ENCODE measurements at regions not wholly inside any gene's neighbourhood (a gene's known extent, or its start where the extent isn't known, plus 50 kb on each side); places are given as distances from the start of the nearest gene placed in this dataset.

DNA sequence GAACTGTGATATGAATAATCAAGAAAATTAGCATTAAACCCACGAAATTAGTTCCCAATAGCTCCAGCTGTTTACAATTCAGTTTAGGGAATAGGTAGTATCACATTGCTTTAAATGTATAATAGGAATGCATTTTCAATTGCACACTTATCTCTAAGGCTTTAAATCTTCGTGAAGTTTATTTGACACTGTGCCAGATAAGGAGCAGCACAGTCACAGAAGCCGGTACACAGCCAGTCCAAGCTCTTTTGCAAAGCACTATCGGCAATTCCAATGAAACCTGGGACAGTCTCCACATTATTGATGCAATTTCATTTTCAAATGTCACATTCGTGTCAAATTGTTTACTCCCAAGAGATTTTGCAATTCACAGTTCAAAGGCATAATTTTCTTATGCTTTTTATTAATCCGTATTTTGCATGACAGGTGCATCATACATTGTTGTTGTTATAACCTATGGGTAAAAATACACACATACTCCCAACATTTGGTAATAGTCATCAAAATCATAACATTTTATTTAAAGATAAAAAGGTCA lies 602.8 kb downstream of the RPS29 start:
- no peak for TF ChIP-seq CHD2 (IDR thresholded peaks at IDR 0.05; ENCODE audit: low read length, partially characterized antibody)
- TF ChIP-seq YY1 (IDR thresholded peaks at IDR 0.05; ENCODE audit: low read depth), result no peak
- TF ChIP-seq GABPA (IDR thresholded peaks at IDR 0.05; ENCODE audit: low read depth), result no peak
- TF ChIP-seq, protein P1, sequence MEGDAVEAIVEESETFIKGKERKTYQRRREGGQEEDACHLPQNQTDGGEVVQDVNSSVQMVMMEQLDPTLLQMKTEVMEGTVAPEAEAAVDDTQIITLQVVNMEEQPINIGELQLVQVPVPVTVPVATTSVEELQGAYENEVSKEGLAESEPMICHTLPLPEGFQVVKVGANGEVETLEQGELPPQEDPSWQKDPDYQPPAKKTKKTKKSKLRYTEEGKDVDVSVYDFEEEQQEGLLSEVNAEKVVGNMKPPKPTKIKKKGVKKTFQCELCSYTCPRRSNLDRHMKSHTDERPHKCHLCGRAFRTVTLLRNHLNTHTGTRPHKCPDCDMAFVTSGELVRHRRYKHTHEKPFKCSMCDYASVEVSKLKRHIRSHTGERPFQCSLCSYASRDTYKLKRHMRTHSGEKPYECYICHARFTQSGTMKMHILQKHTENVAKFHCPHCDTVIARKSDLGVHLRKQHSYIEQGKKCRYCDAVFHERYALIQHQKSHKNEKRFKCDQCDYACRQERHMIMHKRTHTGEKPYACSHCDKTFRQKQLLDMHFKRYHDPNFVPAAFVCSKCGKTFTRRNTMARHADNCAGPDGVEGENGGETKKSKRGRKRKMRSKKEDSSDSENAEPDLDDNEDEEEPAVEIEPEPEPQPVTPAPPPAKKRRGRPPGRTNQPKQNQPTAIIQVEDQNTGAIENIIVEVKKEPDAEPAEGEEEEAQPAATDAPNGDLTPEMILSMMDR (IDR thresholded peaks at IDR 0.05), result no peak
- TF ChIP-seq POLR2AphosphoS5 (IDR thresholded peaks at IDR 0.05; ENCODE audit: low read depth, low read length), result no peak
- TF ChIP-seq RFX5 (IDR thresholded peaks at IDR 0.05; ENCODE audit: low read length), result no peak
- TF ChIP-seq FOXM1 (IDR thresholded peaks at IDR 0.05; ENCODE audit: low read depth), result no peak
- TF ChIP-seq EP300 (IDR thresholded peaks at IDR 0.05; ENCODE audit: borderline replicate concordance in 1 of 2, low read depth in 1 of 2, low read length in 1 of 2), result no peak
- no peak for TF ChIP-seq NRF1 (IDR thresholded peaks at IDR 0.05; ENCODE audit: low read depth, low read length)
- TF ChIP-seq, protein P2, sequence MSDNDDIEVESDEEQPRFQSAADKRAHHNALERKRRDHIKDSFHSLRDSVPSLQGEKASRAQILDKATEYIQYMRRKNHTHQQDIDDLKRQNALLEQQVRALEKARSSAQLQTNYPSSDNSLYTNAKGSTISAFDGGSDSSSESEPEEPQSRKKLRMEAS (IDR thresholded peaks at IDR 0.05; ENCODE audit: low read depth), result no peak
- no peak for TF ChIP-seq RCOR1 (IDR thresholded peaks at IDR 0.05; ENCODE audit: low read length)
- TF ChIP-seq, protein P3, sequence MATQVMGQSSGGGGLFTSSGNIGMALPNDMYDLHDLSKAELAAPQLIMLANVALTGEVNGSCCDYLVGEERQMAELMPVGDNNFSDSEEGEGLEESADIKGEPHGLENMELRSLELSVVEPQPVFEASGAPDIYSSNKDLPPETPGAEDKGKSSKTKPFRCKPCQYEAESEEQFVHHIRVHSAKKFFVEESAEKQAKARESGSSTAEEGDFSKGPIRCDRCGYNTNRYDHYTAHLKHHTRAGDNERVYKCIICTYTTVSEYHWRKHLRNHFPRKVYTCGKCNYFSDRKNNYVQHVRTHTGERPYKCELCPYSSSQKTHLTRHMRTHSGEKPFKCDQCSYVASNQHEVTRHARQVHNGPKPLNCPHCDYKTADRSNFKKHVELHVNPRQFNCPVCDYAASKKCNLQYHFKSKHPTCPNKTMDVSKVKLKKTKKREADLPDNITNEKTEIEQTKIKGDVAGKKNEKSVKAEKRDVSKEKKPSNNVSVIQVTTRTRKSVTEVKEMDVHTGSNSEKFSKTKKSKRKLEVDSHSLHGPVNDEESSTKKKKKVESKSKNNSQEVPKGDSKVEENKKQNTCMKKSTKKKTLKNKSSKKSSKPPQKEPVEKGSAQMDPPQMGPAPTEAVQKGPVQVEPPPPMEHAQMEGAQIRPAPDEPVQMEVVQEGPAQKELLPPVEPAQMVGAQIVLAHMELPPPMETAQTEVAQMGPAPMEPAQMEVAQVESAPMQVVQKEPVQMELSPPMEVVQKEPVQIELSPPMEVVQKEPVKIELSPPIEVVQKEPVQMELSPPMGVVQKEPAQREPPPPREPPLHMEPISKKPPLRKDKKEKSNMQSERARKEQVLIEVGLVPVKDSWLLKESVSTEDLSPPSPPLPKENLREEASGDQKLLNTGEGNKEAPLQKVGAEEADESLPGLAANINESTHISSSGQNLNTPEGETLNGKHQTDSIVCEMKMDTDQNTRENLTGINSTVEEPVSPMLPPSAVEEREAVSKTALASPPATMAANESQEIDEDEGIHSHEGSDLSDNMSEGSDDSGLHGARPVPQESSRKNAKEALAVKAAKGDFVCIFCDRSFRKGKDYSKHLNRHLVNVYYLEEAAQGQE (IDR thresholded peaks at IDR 0.05; ENCODE audit: low read depth, low read length), result no peak

All from SK-N-SH (cell line).